Stimulated activated CD4-positive, alpha-beta T cell treated with anti-CD3 and anti-CD28 coated beads, Interleukin-4, amount 100 ng/mL, for 48 hours (primary cell): ENCODE measurements at regions not wholly inside any gene's neighbourhood (a gene's known extent, or its start where the extent isn't known, plus 50 kb on each side); places are given as distances from the start of the nearest gene placed in this dataset.

Experiments used
- DNase-seq, 2 donors: peaks; one replicate each; pipeline ENCODE4 v3.0.0-alpha.2; 2020; ENCODE audit warnings: low read depth in 2 of 2

DNA sequence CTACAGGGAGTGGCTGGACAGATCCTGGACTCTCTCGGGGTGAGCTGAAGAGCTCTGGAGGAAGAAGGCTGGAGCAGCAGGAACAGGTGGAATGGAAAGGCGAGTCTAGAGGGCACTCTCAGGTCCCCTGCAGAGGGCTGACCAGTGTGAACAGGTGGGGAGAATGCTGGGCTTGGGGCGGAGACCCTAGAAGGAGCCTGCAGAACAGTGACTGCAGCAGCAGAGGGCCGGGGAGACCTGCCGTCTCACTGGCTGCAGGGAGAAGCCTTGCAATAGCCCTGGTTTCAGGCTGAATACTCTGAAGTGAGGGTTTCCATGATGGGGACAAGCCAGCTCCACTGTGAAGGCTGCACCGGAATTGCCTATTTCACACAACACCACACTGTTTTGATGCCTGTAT is 626.7 kb upstream of the SALL3 start:
- DNase-seq = no peak

DNA sequence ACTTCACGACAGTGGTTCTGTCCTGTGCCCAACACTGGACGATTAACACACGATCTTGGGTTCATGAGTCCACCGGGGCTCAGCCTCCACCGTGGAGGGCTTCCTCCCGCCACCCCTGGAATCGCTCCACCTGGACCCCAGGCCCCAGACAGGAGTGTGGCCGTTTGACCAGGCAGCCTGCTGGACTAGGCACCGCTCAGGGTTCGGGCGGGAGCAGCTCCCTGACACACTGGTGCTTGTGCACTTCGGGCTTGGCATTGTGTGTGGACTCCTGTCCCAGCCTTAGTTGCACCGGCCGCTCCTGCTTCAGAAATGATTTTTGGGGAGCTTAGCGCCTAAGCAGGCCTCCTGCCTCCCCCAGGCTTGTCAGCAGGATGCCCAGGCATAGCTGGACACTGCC is 617.4 kb upstream of the SALL3 start:
- DNase-seq = no peak

DNA sequence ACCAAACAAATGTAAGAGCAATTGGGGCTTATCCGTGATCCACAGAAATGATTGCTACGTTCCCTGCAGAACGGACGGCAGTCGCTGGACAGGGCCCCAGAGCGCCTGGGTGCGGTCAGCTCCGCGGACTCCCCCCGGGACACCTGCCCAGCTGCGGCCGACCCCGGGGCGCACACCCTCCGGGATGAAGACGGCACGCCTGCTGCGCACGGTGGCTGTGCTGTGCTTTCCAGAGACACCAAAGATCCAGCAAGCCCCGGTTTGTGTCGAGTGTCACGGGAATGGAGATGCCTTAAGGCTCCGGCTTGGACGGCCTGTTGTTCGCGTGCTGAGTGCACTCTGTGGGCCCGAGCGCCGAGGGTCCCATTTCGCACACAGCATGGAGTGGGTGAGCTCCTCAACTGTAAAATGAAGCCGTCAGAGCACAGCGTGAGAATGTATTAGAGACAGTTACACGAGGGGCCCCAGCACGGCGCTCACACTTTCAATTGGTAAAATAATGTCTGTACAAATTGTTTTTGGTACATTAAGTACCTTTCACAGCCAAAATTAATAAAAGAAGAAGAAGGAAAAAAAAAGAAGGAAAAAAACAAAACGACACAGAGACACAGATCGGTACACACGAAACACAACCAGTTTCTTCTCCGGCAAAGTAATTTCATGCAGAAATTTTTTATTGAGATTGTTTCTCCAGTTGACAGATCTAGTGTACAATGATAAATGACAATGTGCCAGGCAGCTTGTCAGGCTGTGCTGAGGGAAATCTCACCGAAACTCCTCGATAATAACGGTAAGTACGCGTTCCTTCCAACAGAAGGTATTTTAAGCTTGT is 615.8 kb upstream of the SALL3 start:
- DNase-seq = no peak

DNA sequence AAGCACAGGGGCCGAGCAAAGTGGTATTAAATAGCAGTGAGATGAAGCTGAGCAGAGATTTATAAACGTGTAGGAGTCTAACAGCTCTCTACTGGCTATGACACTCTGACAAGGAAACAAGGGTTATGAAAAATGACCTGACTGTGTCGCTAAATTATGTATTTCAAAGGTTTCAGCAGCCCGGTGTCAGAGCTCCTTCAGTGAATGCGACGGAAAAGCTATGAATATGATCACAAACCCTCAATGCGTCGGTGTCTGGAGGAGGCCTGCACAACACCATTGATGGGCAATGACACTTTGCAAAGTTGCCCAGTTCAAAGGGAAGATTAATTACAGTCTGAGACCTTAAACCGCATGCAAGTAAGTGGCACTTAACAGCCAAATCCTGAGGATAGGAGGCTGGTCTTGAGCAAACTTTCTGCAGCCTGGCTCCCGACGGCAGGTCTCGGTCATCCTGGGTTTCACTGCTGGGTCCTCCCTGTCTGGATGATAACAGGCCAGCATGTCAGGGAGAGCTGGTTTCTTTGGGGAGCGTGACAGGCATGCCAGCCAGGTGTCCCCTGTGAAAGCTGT is 615.1 kb upstream of the SALL3 start:
- no peak for DNase-seq

DNA sequence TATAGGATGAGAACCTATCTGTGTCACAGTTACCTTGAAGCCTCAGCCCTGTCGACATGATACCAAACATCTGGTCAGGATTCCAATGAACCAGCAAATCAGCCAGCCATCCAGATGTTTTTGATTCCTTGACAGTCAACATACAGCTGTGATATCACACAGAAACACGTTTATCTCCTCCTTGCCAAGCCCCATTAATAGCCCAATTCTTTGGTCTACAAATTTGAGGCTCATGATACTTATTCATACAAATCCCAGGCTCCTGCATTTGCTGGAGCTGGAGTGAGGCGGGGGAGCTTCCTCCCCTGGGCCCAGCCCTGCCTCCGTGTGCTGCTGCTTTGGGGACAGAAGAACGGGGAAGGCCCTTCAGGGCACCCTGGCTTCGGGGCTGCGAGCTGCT is 611.6 kb upstream of the SALL3 start:
- DNase-seq = no peak

DNA sequence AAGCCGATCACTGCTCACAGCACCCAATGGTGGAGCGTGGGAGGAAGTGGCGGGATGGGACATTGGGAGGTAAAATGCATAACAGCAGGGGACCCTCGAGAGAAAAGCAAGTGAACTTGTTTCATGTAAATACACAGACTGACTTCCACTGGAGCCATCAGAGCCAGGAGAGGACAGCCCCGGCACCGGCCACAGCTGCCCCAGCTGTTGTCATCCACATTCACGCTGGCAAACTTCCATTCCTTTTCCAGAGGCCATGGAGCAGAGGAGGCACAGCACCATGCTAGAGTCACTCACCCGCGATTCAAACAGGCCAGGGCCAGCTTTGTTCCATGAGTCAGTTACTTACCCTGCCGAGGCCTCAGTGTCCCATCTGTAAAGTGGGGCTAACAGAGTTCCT is 610.9 kb upstream of the SALL3 start:
- no peak for DNase-seq

DNA sequence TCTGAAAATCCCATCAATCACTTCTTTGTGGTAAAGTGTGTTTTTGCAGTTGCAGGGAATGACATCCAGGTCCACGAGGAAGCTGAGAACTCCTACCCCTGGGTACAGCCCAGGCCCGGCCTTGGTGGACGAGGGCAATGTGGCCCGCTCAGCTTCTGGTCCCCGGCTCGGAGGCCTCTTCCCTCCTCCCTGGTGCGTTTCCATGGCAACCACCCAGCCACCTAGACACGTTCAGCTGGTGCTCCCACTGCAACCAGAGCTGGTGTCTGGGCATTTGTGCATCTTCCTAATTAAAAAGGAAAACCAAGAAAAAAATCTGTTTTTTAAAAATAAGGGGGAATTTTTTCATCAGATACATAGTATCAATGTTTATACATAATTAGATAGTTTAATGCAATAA is 603.6 kb upstream of the SALL3 start:
- DNase-seq = no peak

DNA sequence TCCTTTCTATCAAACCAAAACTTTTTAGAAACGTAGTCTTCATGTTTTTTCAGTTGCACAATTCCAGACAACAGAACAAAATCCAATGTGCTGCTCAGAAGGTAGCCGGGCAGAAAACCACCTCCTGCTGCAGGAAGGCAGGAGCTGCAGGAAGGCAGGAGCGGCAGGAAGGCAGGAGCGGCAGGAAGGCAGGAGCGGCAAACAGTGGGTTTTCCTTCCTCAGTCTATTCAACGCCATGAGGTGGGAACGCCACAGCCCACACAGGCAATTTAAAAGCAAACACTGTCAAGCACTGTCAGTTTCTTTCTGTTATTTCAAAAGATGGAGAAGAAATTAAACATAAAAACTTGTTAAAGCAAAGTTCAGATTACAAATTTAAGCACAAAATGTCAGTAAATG is 601.2 kb upstream of the SALL3 start:
- no peak for DNase-seq

DNA sequence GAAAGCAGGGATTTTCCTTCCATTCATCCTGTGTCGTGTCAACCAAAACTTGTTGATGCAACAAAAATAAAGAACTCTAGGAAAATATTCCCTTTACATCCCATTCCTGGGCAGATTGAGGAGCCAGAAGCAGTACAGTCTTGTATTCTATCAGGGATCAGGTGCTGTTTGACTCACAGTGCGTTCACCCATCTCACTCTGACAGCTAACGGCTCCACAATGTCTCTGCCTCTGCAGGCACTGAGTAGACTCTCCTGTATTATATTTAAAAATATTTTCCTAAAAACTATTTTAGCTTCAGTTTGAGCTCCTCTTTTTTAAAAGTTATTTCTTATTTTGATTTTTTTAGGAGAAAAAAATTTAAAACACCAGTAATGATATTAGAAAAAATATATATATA is 600.6 kb upstream of the SALL3 start:
- no peak for DNase-seq

DNA sequence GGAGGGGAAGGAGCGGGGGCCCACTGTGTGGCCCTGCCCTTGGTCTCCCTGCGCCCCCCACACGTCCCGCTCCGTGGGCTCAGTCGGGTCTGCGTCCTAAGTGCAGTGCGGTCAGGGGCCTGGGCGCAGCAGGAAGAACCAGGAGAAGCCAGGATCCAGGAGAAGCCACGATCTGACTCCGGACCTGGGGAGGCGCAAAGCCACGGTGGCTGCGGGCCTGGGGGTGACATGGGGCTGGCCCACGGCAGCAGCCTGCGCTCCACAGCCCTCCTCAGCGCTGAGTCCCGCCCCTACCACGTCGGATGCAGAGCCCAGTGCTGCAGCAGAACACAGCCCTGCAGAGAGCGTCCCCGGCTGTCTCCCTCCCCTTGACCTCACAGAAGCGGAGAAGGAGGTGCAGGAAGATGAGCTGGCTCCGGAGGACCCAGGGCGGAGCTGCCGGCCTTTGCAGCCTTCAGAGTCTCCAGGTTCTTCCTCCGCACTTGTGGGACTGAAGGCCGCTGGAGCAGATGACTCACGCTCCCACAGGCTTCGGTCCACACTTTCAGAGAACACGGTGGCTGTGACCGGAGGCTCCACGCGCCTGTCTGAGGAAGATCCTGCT is 589.2 kb upstream of the SALL3 start:
- no peak for DNase-seq

DNA sequence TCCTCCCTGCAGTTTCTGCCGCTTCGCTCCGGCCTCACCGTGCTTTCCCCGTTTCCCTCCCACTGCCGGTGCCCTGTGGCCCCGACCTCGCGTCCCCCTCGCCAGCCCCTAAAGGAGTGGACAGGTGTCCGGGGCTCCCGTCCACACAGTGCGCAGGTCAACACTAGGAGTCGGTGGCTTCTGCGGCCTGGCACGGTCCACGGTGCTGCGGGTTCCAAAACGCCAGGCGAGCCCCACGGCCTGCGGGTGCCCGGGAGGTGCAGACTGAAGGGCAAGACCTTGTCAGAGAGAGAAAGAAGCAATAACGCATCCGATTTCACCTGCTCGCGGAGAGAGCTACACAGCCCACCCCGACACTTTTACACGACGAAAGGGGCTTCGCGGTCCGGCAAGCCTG is 588.7 kb upstream of the SALL3 start:
- DNase-seq = no peak

DNA sequence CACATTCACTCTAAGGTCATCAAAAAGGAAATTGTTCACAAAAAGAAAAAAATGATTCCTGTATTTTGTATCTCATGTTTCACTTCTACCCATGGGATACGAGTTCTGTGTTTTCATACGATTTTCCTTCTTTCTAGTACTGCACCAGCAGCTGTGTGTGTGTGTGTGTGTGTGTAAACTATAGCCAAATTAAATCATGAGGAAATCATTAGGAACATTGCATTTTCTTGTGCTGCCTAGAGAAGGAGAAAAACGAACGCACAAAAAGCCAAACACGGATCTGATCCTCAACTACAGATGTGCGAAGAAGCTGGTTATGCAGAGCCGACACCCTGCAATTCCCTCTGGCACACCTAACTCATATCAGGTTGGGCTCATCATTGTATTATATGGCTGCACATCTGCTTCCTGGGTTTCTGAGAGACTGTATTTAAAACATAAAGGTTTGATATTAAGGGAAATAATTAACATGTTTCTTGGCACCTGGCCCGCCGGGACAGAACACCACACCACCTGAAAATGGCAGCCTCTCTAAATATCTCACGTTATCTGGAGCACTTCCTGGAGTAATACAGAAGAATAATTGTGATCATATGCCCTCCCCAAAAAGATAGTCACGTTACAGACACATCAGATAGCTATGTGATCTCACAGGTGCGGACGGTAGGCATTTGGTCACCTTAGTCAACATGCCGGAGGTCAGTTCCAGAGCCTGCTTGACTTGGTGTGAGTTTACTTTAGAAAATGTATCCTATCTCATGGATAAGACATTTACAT is 586.3 kb upstream of the SALL3 start:
- no peak for DNase-seq

DNA sequence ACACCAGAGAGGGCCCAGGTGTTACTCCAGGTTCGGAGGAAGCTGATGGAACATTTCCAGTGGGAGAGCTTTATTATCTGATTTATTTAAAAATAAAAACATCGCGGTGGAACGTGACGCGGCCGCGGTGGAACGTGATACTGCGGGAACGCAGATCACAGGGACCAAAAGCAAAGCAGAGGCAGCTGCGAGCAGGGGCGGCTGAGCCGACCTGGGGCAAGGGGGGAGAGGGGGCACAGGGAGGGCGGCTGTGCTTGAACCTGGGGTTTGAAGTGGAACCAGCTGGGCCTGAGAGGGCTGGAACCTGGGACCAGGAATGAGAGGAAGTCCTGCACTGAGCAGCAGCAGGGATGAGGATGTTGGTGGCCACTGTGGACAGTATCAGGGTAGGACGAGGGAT is 583.5 kb upstream of the SALL3 start:
- DNase-seq = no peak

DNA sequence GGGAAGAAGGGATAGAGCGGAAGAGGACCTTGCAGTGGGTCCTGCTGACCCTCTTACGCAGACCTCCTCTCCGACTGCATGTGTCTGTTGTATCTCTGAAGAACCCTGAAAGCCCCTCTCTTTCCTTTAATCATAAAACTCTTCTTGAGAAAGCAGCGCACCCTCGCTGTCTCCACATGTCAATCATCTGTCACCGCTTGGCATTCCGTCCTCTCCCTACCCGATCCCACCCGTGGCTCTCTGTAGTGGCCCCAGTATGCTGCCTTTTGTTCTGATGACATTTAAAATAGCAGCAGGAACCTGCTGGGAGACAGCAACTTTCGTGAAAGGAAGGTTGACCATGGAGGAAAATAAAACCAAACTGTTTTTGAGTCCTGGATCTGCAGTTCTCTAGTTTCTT is 582.9 kb upstream of the SALL3 start:
- no peak for DNase-seq

DNA sequence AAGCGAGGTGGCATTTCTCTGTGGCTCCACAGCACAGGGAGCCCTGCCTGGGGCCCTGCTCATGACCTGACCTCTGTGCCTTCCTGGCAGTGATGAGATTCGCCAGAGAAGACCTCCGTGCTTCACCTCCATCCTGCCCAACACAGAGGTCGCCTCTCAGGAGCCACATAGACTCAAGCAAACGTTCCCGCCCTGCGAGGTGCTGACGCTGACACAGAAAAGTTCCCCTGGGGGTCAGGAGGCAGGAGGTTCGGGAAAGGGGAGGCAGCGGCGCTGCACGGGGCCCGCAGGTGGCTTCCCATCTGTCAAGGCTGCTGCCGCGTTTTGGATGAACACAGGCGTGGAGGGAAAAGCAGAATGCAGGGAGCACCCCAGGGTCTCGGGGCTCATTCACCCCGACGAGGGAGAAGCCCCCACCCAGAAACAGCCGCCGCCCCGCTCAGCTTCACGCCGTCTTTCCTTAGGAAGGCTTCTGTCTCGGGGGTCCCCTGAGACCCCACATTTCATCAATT is 579.6 kb upstream of the SALL3 start:
- no peak for DNase-seq

DNA sequence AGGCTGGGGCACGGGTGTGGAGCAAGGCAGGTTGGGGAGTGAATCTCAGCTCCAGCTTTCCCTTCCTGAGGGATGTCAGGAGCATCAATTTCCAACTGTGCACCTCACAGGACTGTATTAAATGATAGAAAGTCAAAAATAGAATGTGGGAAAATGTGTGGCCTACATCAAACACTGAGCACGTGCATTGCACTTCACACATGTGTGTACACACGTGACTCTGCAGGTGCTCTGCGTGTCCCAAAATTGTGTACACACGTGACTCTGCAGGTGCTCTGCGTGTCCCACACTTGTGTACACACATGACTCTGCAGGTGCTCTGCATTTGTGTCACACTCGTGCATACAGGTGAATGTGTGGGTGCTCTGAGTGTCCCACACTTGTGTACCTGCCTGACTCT is 577.2 kb upstream of the SALL3 start:
- DNase-seq = no peak

DNA sequence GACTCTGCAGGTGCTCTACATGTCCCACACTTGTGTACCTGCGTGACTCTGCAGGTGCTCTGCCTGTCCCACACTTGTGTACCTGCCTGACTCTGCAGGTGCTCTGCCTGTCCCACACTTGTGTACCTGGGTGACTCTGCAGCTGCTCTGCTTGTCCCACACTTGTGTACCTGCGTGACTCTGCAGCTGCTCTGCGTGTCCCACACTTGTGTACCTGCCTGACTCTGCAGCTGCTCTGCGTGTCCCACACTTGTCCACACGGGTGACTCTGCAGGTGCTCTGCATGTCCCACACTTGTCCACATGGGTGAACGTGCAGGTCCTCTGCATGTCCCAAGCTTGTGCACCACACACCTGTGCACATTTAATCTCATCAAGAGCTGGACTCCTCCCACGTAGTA is 576.7 kb upstream of the SALL3 start:
- DNase-seq = no peak

DNA sequence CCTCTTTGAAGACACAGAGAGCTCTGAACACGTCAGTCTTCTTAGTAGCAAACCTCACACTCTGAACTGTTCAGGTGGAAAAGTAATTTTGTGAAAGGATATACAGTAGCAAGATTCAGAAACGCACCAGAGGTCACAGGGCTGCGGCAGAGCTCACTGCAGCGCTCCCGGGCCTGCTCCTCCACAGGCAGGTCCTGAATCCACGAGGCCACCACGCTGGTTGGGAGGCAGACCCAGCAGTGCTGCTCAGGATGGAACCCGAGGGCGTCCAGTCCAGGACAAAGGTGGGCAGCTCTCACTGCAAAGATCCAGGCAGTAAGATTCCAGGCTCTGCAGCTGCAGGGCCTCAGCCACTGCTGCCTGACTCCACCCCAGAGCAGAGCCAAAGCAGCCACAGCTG is 576.2 kb upstream of the SALL3 start:
- DNase-seq = no peak

DNA sequence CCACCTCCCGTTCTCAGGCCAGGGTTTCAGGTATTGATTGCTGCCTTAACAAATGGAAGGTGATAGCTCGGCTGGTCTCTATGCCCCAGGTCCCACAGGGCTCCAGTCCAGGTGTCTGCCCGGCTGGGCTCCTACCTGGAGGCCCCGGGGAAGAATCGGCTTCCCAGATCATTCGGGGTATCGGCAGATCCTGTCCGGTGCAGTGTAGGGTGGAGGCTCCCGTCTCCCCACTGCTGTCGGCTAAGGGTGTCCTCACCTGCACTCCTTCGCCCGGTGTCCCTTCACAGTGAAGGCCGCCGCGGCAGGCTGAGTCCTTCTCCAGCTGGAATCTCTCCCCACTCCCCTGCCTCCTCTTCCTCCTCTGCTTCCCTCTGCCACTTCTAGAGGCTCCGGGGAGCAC is 573.9 kb upstream of the SALL3 start:
- no peak for DNase-seq

DNA sequence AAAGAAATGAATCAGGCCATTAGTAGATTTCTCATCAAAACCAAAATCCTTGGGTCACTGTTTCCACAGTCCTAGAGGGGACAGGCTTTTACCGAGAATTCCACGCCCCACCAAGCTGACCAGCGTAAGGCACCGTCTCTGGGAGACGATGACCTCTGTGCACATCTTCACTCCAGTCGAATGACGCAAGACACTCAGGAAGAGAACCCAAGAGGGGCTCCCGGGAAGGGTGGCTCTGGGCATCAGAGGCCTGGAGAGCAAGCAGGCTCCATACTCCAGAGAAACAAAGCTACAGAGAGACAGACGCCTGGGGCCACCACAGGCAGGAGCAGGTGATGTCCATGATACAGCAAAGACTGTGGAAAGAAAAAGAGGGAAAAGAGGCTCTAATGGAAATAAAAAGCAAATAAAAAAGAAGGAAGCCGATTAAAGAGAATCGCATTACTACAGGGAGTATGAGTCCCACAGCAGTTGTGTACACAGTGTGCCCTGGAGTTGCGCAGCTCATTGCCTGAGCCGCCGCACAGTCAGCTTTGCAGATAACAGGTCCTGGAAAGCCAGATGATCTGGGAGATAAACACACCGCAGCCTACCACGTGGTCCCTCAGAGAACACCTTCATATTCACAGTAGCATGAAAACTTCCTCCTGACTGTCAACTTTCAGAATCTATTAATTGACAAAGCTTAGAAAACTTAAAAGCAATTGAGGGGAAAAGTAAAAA is 572.7 kb upstream of the SALL3 start:
- no peak for DNase-seq

DNA sequence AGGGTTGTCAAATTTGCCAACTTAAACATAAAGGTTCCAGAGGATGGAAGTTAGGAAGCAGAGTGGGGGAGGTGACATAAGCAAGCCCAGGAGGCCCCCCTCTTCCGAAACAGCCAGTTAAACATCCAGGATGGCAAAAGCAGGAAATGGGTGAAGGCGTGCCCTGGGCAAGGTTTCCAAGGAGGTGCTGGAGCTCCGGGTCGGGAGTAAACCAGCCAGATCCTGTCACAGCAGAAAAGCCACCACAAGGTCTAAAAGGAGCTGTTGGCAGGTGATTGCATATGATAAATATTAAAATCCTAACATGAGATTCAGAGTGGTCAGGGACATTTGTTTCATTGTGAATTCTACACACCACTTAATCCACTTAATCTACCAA is 572.2 kb upstream of the SALL3 start:
- DNase-seq = no peak

DNA sequence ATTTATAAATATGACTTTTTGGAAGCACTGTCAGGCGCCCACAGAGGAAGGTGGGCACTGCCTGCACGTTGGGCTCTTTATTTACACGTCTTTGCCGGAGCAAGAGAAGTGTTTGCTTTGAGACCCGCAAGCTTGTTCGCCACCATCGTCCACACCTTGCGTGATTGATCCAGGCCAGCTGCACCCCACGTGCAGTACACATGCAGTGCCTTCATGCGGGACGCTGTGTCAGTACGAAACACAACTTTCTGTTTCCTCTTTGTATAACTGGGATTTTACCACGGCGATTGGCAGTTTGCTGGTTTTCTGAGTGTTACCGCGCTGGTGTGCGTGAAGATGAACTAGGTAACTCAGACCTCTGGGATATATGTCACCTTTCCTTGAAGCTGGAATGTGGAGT is 571.0 kb upstream of the SALL3 start:
- no peak for DNase-seq
